HepG2 (cell line): ENCODE measurements at regions not wholly inside any gene's neighbourhood (a gene's known extent, or its start where the extent isn't known, plus 50 kb on each side); places are given as distances from the start of the nearest gene placed in this dataset.

Source experiments
- BRCA1 ChIP-seq: sonication (generic); formaldehyde crosslinking; IDR thresholded peaks from 2 replicates; pipeline ENCODE4 v1.4.0; 2020; ENCODE audit warnings: missing genetic modification reagents
- SP140L ChIP-seq: sonication (generic); formaldehyde crosslinking; IDR thresholded peaks from 2 replicates; pipeline ENCODE4 v1.4.0; 2020; ENCODE audit warnings: missing genetic modification reagents, borderline replicate concordance
- ZNF484 ChIP-seq: sonication (generic); formaldehyde crosslinking; IDR thresholded peaks from 2 replicates; pipeline ENCODE4 v1.5.1; 2020; ENCODE audit warnings: mild to moderate bottlenecking, low read depth, missing genetic modification reagents, borderline replicate concordance
- TF ChIP-seq, protein P1 (sequence below): sonication (generic); formaldehyde crosslinking; IDR thresholded peaks from 2 replicates; pipeline ENCODE4 v1.5.0; 2020; ENCODE audit warnings: mild to moderate bottlenecking, missing genetic modification reagents, moderate library complexity

- TF ChIP-seq ZNF484 (no peak), SP140L (no peak), BRCA1 (CRISPR knock-in tag) (no peak)
- TF ChIP-seq, protein P1, sequence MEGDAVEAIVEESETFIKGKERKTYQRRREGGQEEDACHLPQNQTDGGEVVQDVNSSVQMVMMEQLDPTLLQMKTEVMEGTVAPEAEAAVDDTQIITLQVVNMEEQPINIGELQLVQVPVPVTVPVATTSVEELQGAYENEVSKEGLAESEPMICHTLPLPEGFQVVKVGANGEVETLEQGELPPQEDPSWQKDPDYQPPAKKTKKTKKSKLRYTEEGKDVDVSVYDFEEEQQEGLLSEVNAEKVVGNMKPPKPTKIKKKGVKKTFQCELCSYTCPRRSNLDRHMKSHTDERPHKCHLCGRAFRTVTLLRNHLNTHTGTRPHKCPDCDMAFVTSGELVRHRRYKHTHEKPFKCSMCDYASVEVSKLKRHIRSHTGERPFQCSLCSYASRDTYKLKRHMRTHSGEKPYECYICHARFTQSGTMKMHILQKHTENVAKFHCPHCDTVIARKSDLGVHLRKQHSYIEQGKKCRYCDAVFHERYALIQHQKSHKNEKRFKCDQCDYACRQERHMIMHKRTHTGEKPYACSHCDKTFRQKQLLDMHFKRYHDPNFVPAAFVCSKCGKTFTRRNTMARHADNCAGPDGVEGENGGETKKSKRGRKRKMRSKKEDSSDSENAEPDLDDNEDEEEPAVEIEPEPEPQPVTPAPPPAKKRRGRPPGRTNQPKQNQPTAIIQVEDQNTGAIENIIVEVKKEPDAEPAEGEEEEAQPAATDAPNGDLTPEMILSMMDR (CRISPR knock-in tag) = no peak
Measured at GRCh38 chr14:53381895-53382294, 228.8 kb upstream of the DDHD1 start.
